GM19043 (cell line): ENCODE measurements at regions not wholly inside any gene's neighbourhood (a gene's known extent, or its start where the extent isn't known, plus 50 kb on each side); places are given as distances from the start of the nearest gene placed in this dataset.
"Not testable (repeated sequence)": the region's sequence is repeated elsewhere in the genome, so short reads cannot be mapped to it uniquely, and the experiment has no call there.

Experiments
- ATAC-seq: cut with Tn5 transposase; IDR thresholded peaks from one replicate; pipeline ENCODE4 v1.9.1; 2021; ENCODE audit warnings: low read depth; ENCODE audit not compliant: unreplicated experiment

- ATAC-seq = no peak
These were observed 146.2 kb downstream of the NFKBIZ start for GRCh38 chr3:101995371-101996046.

GRCh38 chr3:101996832-101997231 is 147.5 kb downstream of the NFKBIZ start:
- ATAC-seq = peak; percentile 47

- no peak for ATAC-seq
These were observed 149.1 kb downstream of the NFKBIZ start for GRCh38 chr3:101998256-101998926.

GRCh38 chr3:101999177-101999779 is 150.0 kb downstream of the NFKBIZ start:
- ATAC-seq = no peak

GRCh38 chr3:102000620-102001209 is 151.4 kb downstream of the NFKBIZ start:
- no peak for ATAC-seq

- ATAC-seq = no peak
These were observed 152.7 kb downstream of the NFKBIZ start for GRCh38 chr3:102002056-102002455.

GRCh38 chr3:102004561-102004960 is 155.2 kb downstream of the NFKBIZ start:
- ATAC-seq = no peak

GRCh38 chr3:102005551-102005950 is 156.2 kb downstream of the NFKBIZ start:
- no peak for ATAC-seq

- ATAC-seq = no peak
These were observed 157.6 kb downstream of the NFKBIZ start for GRCh38 chr3:102006812-102007485.

GRCh38 chr3:102008436-102008835 is 159.1 kb downstream of the NFKBIZ start:
- not testable (repeated sequence) for ATAC-seq

GRCh38 chr3:102016417-102016816 is 167.1 kb downstream of the NFKBIZ start:
- no peak for ATAC-seq

- no peak for ATAC-seq
These were observed 168.5 kb downstream of the NFKBIZ start for GRCh38 chr3:102017784-102018183.

- ATAC-seq = no peak
These were observed 169.2 kb downstream of the NFKBIZ start for GRCh38 chr3:102018551-102018950.

GRCh38 chr3:102020735-102021134 is 171.4 kb downstream of the NFKBIZ start:
- ATAC-seq = no peak

GRCh38 chr3:102024270-102024904 is 175.1 kb downstream of the NFKBIZ start:
- ATAC-seq = no peak

GRCh38 chr3:102025606-102026270 is 176.4 kb downstream of the NFKBIZ start:
- ATAC-seq = no peak

- ATAC-seq = no peak
These were observed 177.3 kb downstream of the NFKBIZ start for GRCh38 chr3:102026656-102027055.

GRCh38 chr3:102030661-102031060 is 181.3 kb downstream of the NFKBIZ start:
- no peak for ATAC-seq

- no peak for ATAC-seq
These were observed 182.5 kb downstream of the NFKBIZ start for GRCh38 chr3:102031834-102032233.
